Ovary (tissue), 7 donors: ENCODE measurements at regions not wholly inside any gene's neighbourhood (a gene's known extent, or its start where the extent isn't known, plus 50 kb on each side); places are given as distances from the start of the nearest gene placed in this dataset.

Source experiments
- DNase-seq, 5 donors: peaks; one replicate each; pipeline ENCODE4 v3.0.0-alpha.2; 2019 to 2020
- H3K27ac ChIP-seq, 2 donors: fragments of 200-600 bp; one replicate each; pipeline versions ENCODE4 v1.5.1 to v1.8.0; 2019 to 2022
- H3K27me3 ChIP-seq: fragments of 200-600 bp; one replicate; pipeline ENCODE4 v1.8.0; 2022
- H3K36me3 ChIP-seq: fragments of 200-600 bp; sonication (generic); one replicate; pipeline ENCODE4 v1.5.1; 2019
- H3K4me1 ChIP-seq: one replicate; pipeline ENCODE4 v1.8.1; 2013; ENCODE audit warnings: mild to moderate bottlenecking, moderate library complexity; ENCODE audit not compliant: insufficient read depth
- H3K4me3 ChIP-seq: fragments of 200-600 bp; sonication (generic); one replicate; pipeline ENCODE4 v1.5.1; 2017
- H3K9me3 ChIP-seq, 2 donors: fragments of 200-600 bp in 1 of 2; sonication (generic) in 1 of 2; one replicate each; pipeline versions ENCODE4 v1.5.1 to v1.8.1; 2013 to 2019; ENCODE audit warnings: mild to moderate bottlenecking in 1 of 2, moderate library complexity in 1 of 2
- CTCF ChIP-seq, 3 donors: fragments of 450-650 bp in 2 of 3; fragments of 200-600 bp in 1 of 3; IDR thresholded peaks; one replicate each; pipeline versions ENCODE4 v1.5.1 to v1.8.0; 2016 to 2022; ENCODE audit warnings: antibody characterized with exemption in 3 of 3, mild to moderate bottlenecking in 1 of 3
- EP300 ChIP-seq: sonication (generic); formaldehyde crosslinking; IDR thresholded peaks from one replicate; pipeline ENCODE4 v1.6.1; 2017; ENCODE audit warnings: antibody characterized with exemption
- POLR2A ChIP-seq: fragments of 450-650 bp; IDR thresholded peaks from one replicate; pipeline ENCODE4 v1.6.1; 2017; ENCODE audit warnings: antibody characterized with exemption, mild to moderate bottlenecking, moderate library complexity
- WGBS, 3 donors: extraction: QIAGEN DNeasy Blood & Tissue Kit in 1 of 3; methylation state at CpG; one replicate each; pipeline versions ENCODE4 v1.1.5 to v1.1.7; 2013 to 2017; 5-methylcytosine and 5-hydroxymethylcytosine counted together
- intact Hi-C, 4 donors: fragments of 100-400 bp; cut with DNase I; formaldehyde crosslinking; loops; one replicate each; pipeline versions ENCODE4 v1.11.0 to v1.15.1; 2022 to 2023
- donor health status: DM: no; HTN: no; CAD: no; lungs with moderate emphysema.
- donor health status: DM: no; HTN: no; CAD: no.
- donor health status: Bipolar disorder and iron deficiency.
- donor health status: DM: no; HTN: no; CAD: no.
- donor health status: DM: yes; HTN: yes; CAD: no.

GRCh38 chr1:199273837-199274379 lies 635.1 kb downstream of the PTPRC start:
- Histone ChIP-seq H3K4me1 (peaks cover 1% of the 10 kb centered on the region), H3K9me3 (no peaks in the 10 kb centered on the region), H3K27ac (no peak overlapping the region), H3K4me3 (no peak overlapping the region), H3K36me3 (no peaks in the 10 kb centered on the region), H3K27me3 (no peaks in the 10 kb centered on the region)
- TF ChIP-seq CTCF (IDR thresholded peaks at IDR 0.05) (no peak), POLR2A (no peak), EP300 (no peak)
- DNase-seq: no peak
- 22 to 35% (median 30%) methylated on average over 2 of the region's 2 CpGs for WGBS, 3 donors
- intact Hi-C loops: no loop called here

- TF ChIP-seq POLR2A: no peak
- no peak for TF ChIP-seq EP300
- no peak for TF ChIP-seq CTCF (IDR thresholded peaks at IDR 0.05)
- no peak overlapping the region for H3K27ac ChIP-seq
- intact Hi-C loops: no loop called here
- H3K36me3 ChIP-seq: no peaks in the 10 kb centered on the region
- no peaks in the 10 kb centered on the region for H3K9me3 ChIP-seq
- H3K27me3 ChIP-seq: no peaks in the 10 kb centered on the region
- no peaks in the 10 kb centered on the region for H3K4me1 ChIP-seq
- H3K4me3 ChIP-seq: no peak overlapping the region
- no peak for DNase-seq
Measured at GRCh38 chr1:199279067-199279466, 640.2 kb downstream of the PTPRC start.

- Histone ChIP-seq H3K27ac (no peak overlapping the region), H3K27me3 (no peaks in the 10 kb centered on the region), H3K4me3 (no peak overlapping the region), H3K36me3 (no peaks in the 10 kb centered on the region), H3K4me1 (no peaks in the 10 kb centered on the region), H3K9me3 (no peaks in the 10 kb centered on the region)
- DNase-seq: no peak
- no peak for TF ChIP-seq CTCF (IDR thresholded peaks at IDR 0.05)
- no peak for TF ChIP-seq POLR2A
- intact Hi-C loops: no loop called here
- 61 to 75% (median 69%) methylated on average over 3 of the region's 3 CpGs for WGBS, 3 donors
Measured at GRCh38 chr1:199279872-199280645, 641.2 kb downstream of the PTPRC start.

GRCh38 chr1:199282751-199283305 lies 644.0 kb downstream of the PTPRC start:
- Histone ChIP-seq H3K4me3 (no peak overlapping the region), H3K4me1 (no peaks in the 10 kb centered on the region), H3K9me3 (no peaks in the 10 kb centered on the region), H3K27me3 (no peaks in the 10 kb centered on the region), H3K36me3 (no peaks in the 10 kb centered on the region), H3K27ac (no peak overlapping the region)
- 75 to 81% (median 77%) methylated on average over 3 of the region's 3 CpGs for WGBS, 3 donors
- intact Hi-C loops: no loop called here
- no peak for TF ChIP-seq POLR2A
- TF ChIP-seq EP300: no peak
- no peak for TF ChIP-seq CTCF (IDR thresholded peaks at IDR 0.05)
- DNase-seq: no peak
